H9 (cell line): ENCODE measurements at regions not wholly inside any gene's neighbourhood (a gene's known extent, or its start where the extent isn't known, plus 50 kb on each side); places are given as distances from the start of the nearest gene placed in this dataset.

ENCODE experiments used
- DNase-seq: peaks from one replicate; pipeline ENCODE4 v3.0.0-alpha.2; 2017
- H2AFZ ChIP-seq: one replicate; pipeline ENCODE4 v1.6.1; 2013; ENCODE audit warnings: mild to moderate bottlenecking, low read length, control low read depth, moderate library complexity
- H2AK5ac ChIP-seq: 2 replicates; pipeline ENCODE4 v1.6.1; 2013; ENCODE audit warnings: low read length, control low read depth, mixed read lengths; ENCODE audit not compliant: insufficient read length
- H2BK120ac ChIP-seq: one replicate; pipeline ENCODE4 v1.6.1; 2013; ENCODE audit warnings: low read depth, mild to moderate bottlenecking, low read length, control low read depth, inconsistent platforms; ENCODE audit not compliant: poor library complexity, severe bottlenecking
- H2BK12ac ChIP-seq: 2 replicates; pipeline ENCODE4 v1.6.1; 2013; ENCODE audit warnings: low read length, control low read depth, mixed read lengths, low read depth; ENCODE audit not compliant: insufficient read length
- H2BK15ac ChIP-seq: 2 replicates; pipeline ENCODE4 v1.6.1; 2013; ENCODE audit warnings: low read depth, low read length, control low read depth
- H2BK20ac ChIP-seq: one replicate; pipeline ENCODE4 v1.6.1; 2013; ENCODE audit warnings: low read depth, mild to moderate bottlenecking, low read length, control low read depth, inconsistent platforms; ENCODE audit not compliant: poor library complexity, severe bottlenecking
- H2BK5ac ChIP-seq: 2 replicates; pipeline ENCODE4 v1.6.1; 2013; ENCODE audit warnings: low read length, control low read depth, mixed read lengths; ENCODE audit not compliant: insufficient read length
- H3K14ac ChIP-seq: 2 replicates; pipeline ENCODE4 v1.6.1; 2013; ENCODE audit warnings: low read length, control low read depth; ENCODE audit not compliant: insufficient read depth
- H3K18ac ChIP-seq: 2 replicates; pipeline ENCODE4 v1.6.1; 2013; ENCODE audit warnings: low read depth, mild to moderate bottlenecking, mixed read lengths, low read length, control low read depth; ENCODE audit not compliant: insufficient read length
- H3K23ac ChIP-seq: 2 replicates; pipeline ENCODE4 v1.6.1; 2013; ENCODE audit warnings: low read length, control low read depth, mixed read lengths, low read depth; ENCODE audit not compliant: insufficient read length
- H3K23me2 ChIP-seq: 2 replicates; pipeline ENCODE4 v1.6.1; 2013; ENCODE audit warnings: low read depth, mild to moderate bottlenecking, mixed read lengths, low read length, control low read depth; ENCODE audit not compliant: insufficient read length, poor library complexity, severe bottlenecking
- H3K27ac ChIP-seq: 2 replicates; pipeline ENCODE4 v1.5.1; 2013; ENCODE audit warnings: low read length, control low read depth, mixed read lengths, low read depth; ENCODE audit not compliant: insufficient read length
- H3K27me3 ChIP-seq: 2 replicates; pipeline ENCODE4 v1.6.1; 2013; ENCODE audit warnings: low read length, control low read depth, inconsistent platforms; ENCODE audit not compliant: insufficient read depth
- H3K4ac ChIP-seq: 2 replicates; pipeline ENCODE4 v1.6.1; 2013; ENCODE audit warnings: low read depth, mild to moderate bottlenecking, control low read depth, inconsistent platforms, low read length, moderate library complexity
- H3K4me1 ChIP-seq: 2 replicates; pipeline ENCODE4 v1.6.1; 2013; ENCODE audit warnings: low read length, control low read depth, inconsistent platforms; ENCODE audit not compliant: insufficient read depth
- H3K4me2 ChIP-seq: 2 replicates; pipeline ENCODE4 v1.6.1; 2013; ENCODE audit warnings: low read length, control low read depth, mixed read lengths; ENCODE audit not compliant: insufficient read length, insufficient read depth
- H3K56ac ChIP-seq: 2 replicates; pipeline ENCODE4 v1.6.1; 2013; ENCODE audit warnings: low read depth, mild to moderate bottlenecking, mixed read lengths, low read length, control low read depth; ENCODE audit not compliant: insufficient read length
- H3K79me1 ChIP-seq: 2 replicates; pipeline ENCODE4 v1.6.1; 2013; ENCODE audit warnings: low read depth, mild to moderate bottlenecking, moderate library complexity, low read length, control low read depth, inconsistent platforms; ENCODE audit not compliant: insufficient read depth, poor library complexity, severe bottlenecking
- H3K79me2 ChIP-seq: 2 replicates; pipeline ENCODE4 v1.6.1; 2013; ENCODE audit warnings: low read length, control low read depth, inconsistent platforms; ENCODE audit not compliant: insufficient read depth
- H3K9ac ChIP-seq: 2 replicates; pipeline ENCODE4 v1.6.1; 2013; ENCODE audit warnings: low read length, control low read depth, mixed read lengths; ENCODE audit not compliant: insufficient read length; ENCODE audit errors: extremely low read depth
- H3K9me3 ChIP-seq: one replicate; pipeline ENCODE4 v1.6.1; 2013; ENCODE audit warnings: low read depth, low read length, inconsistent platforms; ENCODE audit not compliant: control insufficient read depth
- H3T11ph ChIP-seq: one replicate; pipeline ENCODE4 v1.6.1; 2013; ENCODE audit warnings: mild to moderate bottlenecking, low read length, control low read depth, inconsistent platforms
- H4K20me1 ChIP-seq: one replicate; pipeline ENCODE4 v1.6.1; 2013; ENCODE audit not compliant: control insufficient read depth, insufficient read length, insufficient read depth
- H4K5ac ChIP-seq: 2 replicates; pipeline ENCODE4 v1.6.1; 2013; ENCODE audit warnings: low read depth, mild to moderate bottlenecking, mixed read lengths, low read length, control low read depth; ENCODE audit not compliant: insufficient read length
- H4K8ac ChIP-seq: replicated peaks from 2 replicates; pipeline ENCODE4 v1.6.1; 2013; ENCODE audit warnings: low read length, control low read depth, mixed read lengths, low read depth; ENCODE audit not compliant: insufficient read length
- H4K91ac ChIP-seq: 2 replicates; pipeline ENCODE4 v1.6.1; 2013; ENCODE audit warnings: low read depth, mild to moderate bottlenecking, moderate library complexity, mixed read lengths, low read length, control low read depth; ENCODE audit not compliant: insufficient read length
- H3K27ac Mint-ChIP-seq, 3 experiments: 2 replicates in 2 of 3; 3 replicates in 1 of 3; pipeline ENCODE4 v1.8.0; 2020 to 2021; ENCODE audit warnings: mixed read lengths in 3 of 3, mild to moderate bottlenecking in 1 of 3, moderate library complexity in 1 of 3
- H3K27me3 Mint-ChIP-seq: 2 replicates; pipeline ENCODE4 v1.8.0; 2021; ENCODE audit warnings: low read depth, mild to moderate bottlenecking, moderate library complexity, mixed read lengths
- H3K36me3 Mint-ChIP-seq, 3 experiments: 2 replicates in 2 of 3; 3 replicates in 1 of 3; pipeline ENCODE4 v1.8.0; 2020 to 2021; ENCODE audit warnings: low read depth in 3 of 3, mixed read lengths in 3 of 3; ENCODE audit not compliant: insufficient read depth in 1 of 3
- H3K4me1 Mint-ChIP-seq, 2 experiments: 2 replicates each; pipeline ENCODE4 v1.8.0; 2020; ENCODE audit warnings: mixed read lengths in 2 of 2
- H3K4me3 Mint-ChIP-seq, 2 experiments: 2 replicates in 1 of 2; 3 replicates in 1 of 2; pipeline ENCODE4 v1.8.0; 2020 to 2021; ENCODE audit warnings: mild to moderate bottlenecking in 2 of 2, mixed read lengths in 2 of 2, moderate library complexity in 1 of 2
- H3K9me3 Mint-ChIP-seq, 2 experiments: 2 replicates in 1 of 2; 3 replicates in 1 of 2; pipeline ENCODE4 v1.8.0; 2020; ENCODE audit warnings: mild to moderate bottlenecking in 2 of 2, mixed read lengths in 2 of 2, moderate library complexity in 1 of 2
- WGBS: extraction: QIAGEN DNeasy Blood & Tissue Kit; methylation state at CpG from one replicate; pipeline ENCODE4 v1.1.7; 2013; ENCODE audit warnings: missing lambda C conversion rate, low lambda C conversion rate, mixed read lengths; ENCODE audit not compliant: insufficient read length; ENCODE audit errors: extremely low coverage; 5-methylcytosine and 5-hydroxymethylcytosine counted together
- TF ChIP-seq, protein P1 (sequence below): fragments of 200-600 bp; sonication (generic); conservative IDR thresholded peaks from 3 replicates; pipeline ENCODE4 v1.8.0; 2021; ENCODE audit warnings: antibody characterized with exemption, mild to moderate bottlenecking

DNA sequence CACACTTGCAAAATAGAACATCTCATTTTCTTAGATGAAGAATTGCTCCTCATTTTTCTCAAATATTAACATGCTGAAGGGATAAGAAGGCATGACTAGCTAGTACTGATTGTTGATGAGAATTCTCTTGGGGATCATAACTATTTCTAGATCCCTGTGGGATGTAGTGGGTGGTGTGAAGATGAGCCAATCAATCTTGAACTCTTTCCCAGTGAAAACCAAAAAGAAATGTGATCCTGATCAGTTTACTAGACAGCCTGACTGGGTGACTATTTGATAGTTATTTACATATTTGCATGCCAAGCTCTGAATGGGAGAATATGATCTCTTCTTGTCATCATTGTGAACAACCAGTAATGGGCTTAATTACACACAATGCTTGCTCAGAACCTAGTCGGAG, 63.7 kb downstream of the ZIC1 start:
- Histone ChIP-seq H3K23me2 (no peaks in the 10 kb centered on the region), H3K79me1 (no peaks in the 10 kb centered on the region), H4K20me1 (no peaks in the 10 kb centered on the region), H4K5ac (no peak overlapping the region), H3K18ac (no peak overlapping the region), H3K4me2 (no peak overlapping the region), H2BK12ac (no peak overlapping the region), H3K4me1 (no peaks in the 10 kb centered on the region), H2AK5ac (no peak overlapping the region), H2BK5ac (no peak overlapping the region), H2AFZ (no peak overlapping the region), H3K79me2 (no peaks in the 10 kb centered on the region), H3K9ac (no peak overlapping the region), H3K9me3 (no peaks in the 10 kb centered on the region), H3K27ac (no peak overlapping the region), H2BK120ac (no peak overlapping the region), H3K4ac (no peak overlapping the region), H2BK20ac (no peak overlapping the region), H4K8ac (no peak overlapping the region), H3K23ac (no peak overlapping the region), H4K91ac (no peak overlapping the region), H3K56ac (no peak overlapping the region), H3K14ac (no peak overlapping the region), H3K27me3 (no peaks in the 10 kb centered on the region), H2BK15ac (no peak overlapping the region), H3T11ph (no peak overlapping the region)
- Mint-ChIP-seq H3K4me1 (no peaks in the 10 kb centered on the region), H3K36me3 (peaks cover 0 to 4% (median 0%) of the 10 kb centered on the region in 3 experiments; a peak in 1 of 7 replicates), H3K9me3 (peaks cover 0 to 5% of the 10 kb centered on the region in 2 experiments; a peak in 2 of 5 replicates), H3K4me3 (no peak overlapping the region), H3K27me3 (no peaks in the 10 kb centered on the region), H3K27ac (no peak overlapping the region)
- no peak for DNase-seq
- TF ChIP-seq, protein P1, sequence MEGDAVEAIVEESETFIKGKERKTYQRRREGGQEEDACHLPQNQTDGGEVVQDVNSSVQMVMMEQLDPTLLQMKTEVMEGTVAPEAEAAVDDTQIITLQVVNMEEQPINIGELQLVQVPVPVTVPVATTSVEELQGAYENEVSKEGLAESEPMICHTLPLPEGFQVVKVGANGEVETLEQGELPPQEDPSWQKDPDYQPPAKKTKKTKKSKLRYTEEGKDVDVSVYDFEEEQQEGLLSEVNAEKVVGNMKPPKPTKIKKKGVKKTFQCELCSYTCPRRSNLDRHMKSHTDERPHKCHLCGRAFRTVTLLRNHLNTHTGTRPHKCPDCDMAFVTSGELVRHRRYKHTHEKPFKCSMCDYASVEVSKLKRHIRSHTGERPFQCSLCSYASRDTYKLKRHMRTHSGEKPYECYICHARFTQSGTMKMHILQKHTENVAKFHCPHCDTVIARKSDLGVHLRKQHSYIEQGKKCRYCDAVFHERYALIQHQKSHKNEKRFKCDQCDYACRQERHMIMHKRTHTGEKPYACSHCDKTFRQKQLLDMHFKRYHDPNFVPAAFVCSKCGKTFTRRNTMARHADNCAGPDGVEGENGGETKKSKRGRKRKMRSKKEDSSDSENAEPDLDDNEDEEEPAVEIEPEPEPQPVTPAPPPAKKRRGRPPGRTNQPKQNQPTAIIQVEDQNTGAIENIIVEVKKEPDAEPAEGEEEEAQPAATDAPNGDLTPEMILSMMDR = no peak
- WGBS = no CpG with 5 or more reads among the region's 1 CpG
